ENCODE measurements at regions not wholly inside any gene's neighbourhood (a gene's known extent, or its start where the extent isn't known, plus 50 kb on each side); places are given as distances from the start of the nearest gene placed in this dataset.

- in situ Hi-C loops (cut with HindIII; ENCODE audit: low sequenced_read_pairs): no loop called here
- no peak for DNase-seq (ENCODE audit: low read depth)
- H3K4me3 ChIP-seq (ENCODE audit: low read depth, low read length): no peak overlapping the region
- TF ChIP-seq, protein P1, sequence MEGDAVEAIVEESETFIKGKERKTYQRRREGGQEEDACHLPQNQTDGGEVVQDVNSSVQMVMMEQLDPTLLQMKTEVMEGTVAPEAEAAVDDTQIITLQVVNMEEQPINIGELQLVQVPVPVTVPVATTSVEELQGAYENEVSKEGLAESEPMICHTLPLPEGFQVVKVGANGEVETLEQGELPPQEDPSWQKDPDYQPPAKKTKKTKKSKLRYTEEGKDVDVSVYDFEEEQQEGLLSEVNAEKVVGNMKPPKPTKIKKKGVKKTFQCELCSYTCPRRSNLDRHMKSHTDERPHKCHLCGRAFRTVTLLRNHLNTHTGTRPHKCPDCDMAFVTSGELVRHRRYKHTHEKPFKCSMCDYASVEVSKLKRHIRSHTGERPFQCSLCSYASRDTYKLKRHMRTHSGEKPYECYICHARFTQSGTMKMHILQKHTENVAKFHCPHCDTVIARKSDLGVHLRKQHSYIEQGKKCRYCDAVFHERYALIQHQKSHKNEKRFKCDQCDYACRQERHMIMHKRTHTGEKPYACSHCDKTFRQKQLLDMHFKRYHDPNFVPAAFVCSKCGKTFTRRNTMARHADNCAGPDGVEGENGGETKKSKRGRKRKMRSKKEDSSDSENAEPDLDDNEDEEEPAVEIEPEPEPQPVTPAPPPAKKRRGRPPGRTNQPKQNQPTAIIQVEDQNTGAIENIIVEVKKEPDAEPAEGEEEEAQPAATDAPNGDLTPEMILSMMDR (IDR thresholded peaks at IDR 0.05; ENCODE audit: low read depth, low read length, missing control alignments): no peak
Observed at GRCh38 chr2:220980966-220981675, 591.0 kb downstream of the EPHA4 start.

- no peak overlapping the region for H3K4me3 ChIP-seq (ENCODE audit: low read depth, low read length)
- TF ChIP-seq, protein P1 (IDR thresholded peaks at IDR 0.05; ENCODE audit: low read depth, low read length, missing control alignments): no peak
- no peak for DNase-seq (ENCODE audit: low read depth)
- in situ Hi-C loops (cut with HindIII; ENCODE audit: low sequenced_read_pairs): no loop called here
Observed at GRCh38 chr2:220981926-220982325, 590.2 kb downstream of the EPHA4 start.

DNA sequence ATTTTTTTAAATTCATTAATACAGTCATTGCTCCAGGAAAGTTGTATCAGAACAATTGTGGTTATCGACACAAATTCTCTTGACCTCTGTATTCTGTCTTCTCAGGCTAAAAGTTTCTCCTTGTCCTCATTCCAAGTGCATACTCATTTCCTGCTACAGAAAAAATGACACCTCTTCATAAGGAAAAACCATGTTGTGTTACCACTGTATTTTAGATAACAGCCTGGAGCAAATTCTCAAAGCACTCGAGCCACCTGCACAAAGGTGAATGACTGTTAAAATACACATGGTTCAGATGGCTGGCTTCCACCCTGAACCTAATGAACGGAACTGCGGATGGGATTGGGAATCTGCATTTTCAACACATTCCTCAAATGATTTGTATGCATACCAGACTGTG lies 586.5 kb downstream of the EPHA4 start:
- TF ChIP-seq, protein P1 (IDR thresholded peaks at IDR 0.05; ENCODE audit: low read depth, low read length, missing control alignments): no peak
- in situ Hi-C loops (cut with HindIII; ENCODE audit: low sequenced_read_pairs): no loop called here
- no peak for DNase-seq (ENCODE audit: low read depth)

DNA sequence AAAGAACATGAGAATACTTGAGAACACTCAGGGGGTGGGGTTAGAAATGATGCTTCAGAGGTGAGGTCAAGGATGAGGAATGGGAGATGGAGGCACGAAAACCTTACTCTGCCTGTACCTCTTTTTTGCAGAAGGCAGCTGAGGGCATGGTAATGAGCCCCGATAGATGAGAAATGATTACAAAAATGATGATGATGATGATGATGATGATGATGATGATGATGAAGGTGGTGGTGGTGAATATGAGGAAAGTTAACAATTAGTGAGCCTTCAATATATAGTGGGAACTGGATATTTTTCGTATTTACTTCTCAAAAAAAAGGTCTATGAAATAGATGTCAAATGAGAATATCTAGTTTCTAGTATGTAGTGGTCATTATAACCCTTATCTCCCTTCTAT lies 584.3 kb downstream of the EPHA4 start:
- no peak for DNase-seq (ENCODE audit: low read depth)
- in situ Hi-C loops (cut with HindIII; ENCODE audit: low sequenced_read_pairs): no loop called here
- H3K4me3 ChIP-seq (ENCODE audit: low read depth, low read length): no peak overlapping the region
- TF ChIP-seq, protein P1 (IDR thresholded peaks at IDR 0.05; ENCODE audit: low read depth, low read length, missing control alignments): no peak

More for the DNA sequence above, 586.5 kb downstream of the EPHA4 start:
- no peak overlapping the region for H3K4me3 ChIP-seq (ENCODE audit: low read depth, low read length)

DNA sequence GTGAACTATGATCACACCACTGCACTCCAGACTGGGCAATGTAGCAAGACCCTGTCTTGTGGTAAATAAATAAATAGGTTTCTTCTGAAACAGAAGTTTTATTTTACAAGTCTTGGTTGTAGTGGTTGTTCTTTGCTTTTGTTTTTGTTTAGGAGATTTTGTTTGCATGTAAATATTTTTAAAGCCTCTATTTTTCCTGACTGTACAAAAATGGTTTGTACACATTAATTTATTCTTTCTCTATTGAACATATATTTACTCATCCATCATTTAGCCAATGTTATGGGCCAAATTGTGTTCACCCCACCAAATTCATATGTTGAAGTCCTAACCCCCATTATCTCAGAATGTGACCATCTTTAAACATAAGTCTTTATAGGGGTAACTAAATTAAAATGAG lies 580.1 kb downstream of the EPHA4 start:
- in situ Hi-C loops (cut with HindIII; ENCODE audit: low sequenced_read_pairs): no loop called here
- TF ChIP-seq, protein P1 (IDR thresholded peaks at IDR 0.05; ENCODE audit: low read depth, low read length, missing control alignments): no peak
- DNase-seq (ENCODE audit: low read depth): no peak
- H3K4me3 ChIP-seq (ENCODE audit: low read depth, low read length): no peak overlapping the region

DNA sequence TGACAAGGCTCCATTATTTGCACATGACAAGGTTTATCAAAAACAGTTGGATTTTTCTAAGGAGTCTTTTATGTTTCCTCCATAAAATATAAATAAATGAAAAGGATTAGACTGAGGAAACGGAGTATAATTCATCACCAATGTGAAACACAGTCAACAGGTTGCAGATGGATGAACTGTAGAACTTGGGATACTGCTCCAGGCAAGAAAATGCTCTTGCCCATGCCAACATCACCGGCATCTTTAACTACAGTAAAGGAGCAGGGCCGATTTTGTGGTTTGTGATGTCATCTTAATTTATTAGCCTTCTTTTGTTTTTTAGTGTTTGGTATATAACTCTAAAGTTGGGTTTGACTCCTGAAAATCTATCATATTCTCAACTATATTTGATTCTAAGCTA lies 577.3 kb downstream of the EPHA4 start:
- H3K4me3 ChIP-seq (ENCODE audit: low read depth, low read length): no peak overlapping the region
- in situ Hi-C loops (cut with HindIII; ENCODE audit: low sequenced_read_pairs): no loop called here
- TF ChIP-seq, protein P1 (IDR thresholded peaks at IDR 0.05; ENCODE audit: low read depth, low read length, missing control alignments): no peak
- DNase-seq (ENCODE audit: low read depth): no peak

Data from astrocyte of the cerebellum (primary cell).